Right lobe of liver (tissue), 6 donors: ENCODE measurements at regions not wholly inside any gene's neighbourhood (a gene's known extent, or its start where the extent isn't known, plus 50 kb on each side); places are given as distances from the start of the nearest gene placed in this dataset.

Experiments
- ATAC-seq, 4 donors: fragments of 200-7000 bp; cut with Tn5 transposase; one replicate each; pipeline ENCODE4 v1.9.1; 2020; ENCODE audit warnings: mild to moderate bottlenecking in 4 of 4, moderate library complexity in 4 of 4
- DNase-seq, 3 donors: peaks; one replicate each; pipeline ENCODE4 v3.0.0-alpha.2; 2020
- H3K27ac ChIP-seq, 3 donors: fragments of 200-600 bp; one replicate each; pipeline ENCODE4 v1.8.0; 2022
- H3K27me3 ChIP-seq, 2 donors: fragments of 200-600 bp; one replicate each; pipeline ENCODE4 v1.8.0; 2022
- H3K36me3 ChIP-seq, 4 donors: fragments of 200-600 bp; sonication (generic) in 1 of 4; one replicate each; pipeline versions ENCODE4 v1.5.1 to v1.8.0; 2017 to 2022; ENCODE audit warnings: control low read depth in 1 of 4
- H3K4me1 ChIP-seq, 4 donors: fragments of 200-600 bp; sonication (generic) in 1 of 4; one replicate each; pipeline versions ENCODE4 v1.5.1 to v1.8.0; 2017 to 2022; ENCODE audit warnings: control low read depth in 1 of 4
- H3K4me3 ChIP-seq, 3 donors: fragments of 200-600 bp; one replicate each; pipeline ENCODE4 v1.8.0; 2022
- H3K9me3 ChIP-seq, 4 donors: fragments of 200-600 bp; sonication (generic) in 1 of 4; one replicate each; pipeline versions ENCODE4 v1.5.1 to v1.8.0; 2017 to 2022; ENCODE audit warnings: control low read depth in 1 of 4
- CTCF ChIP-seq, 4 donors: fragments of 200-600 bp in 3 of 4; fragments of 450-650 bp in 1 of 4; IDR thresholded peaks; one replicate each; pipeline versions ENCODE4 v1.5.1 to v1.8.0; 2016 to 2022; ENCODE audit warnings: antibody characterized with exemption in 4 of 4, mild to moderate bottlenecking in 2 of 4
- POLR2A ChIP-seq: fragments of 450-650 bp; IDR thresholded peaks from one replicate; pipeline ENCODE4 v1.6.1; 2017; ENCODE audit warnings: antibody characterized with exemption, mild to moderate bottlenecking
- WGBS: methylation state at CpG from one replicate; pipeline ENCODE4 v1.1.6; 2018; ENCODE audit warnings: low coverage, low lambda C conversion rate; ENCODE audit not compliant: insufficient coverage; ENCODE audit errors: missing lambda C conversion rate; 5-methylcytosine and 5-hydroxymethylcytosine counted together
- intact Hi-C, 2 donors: fragments of 100-400 bp; cut with DNase I; formaldehyde crosslinking; loops; one replicate each; pipeline versions ENCODE4 v1.11.2 to v1.14.1; 2022
- donor health status: DM: no; HTN: yes; CAD: no.
- donor health status: DM: no; HTN: no; CAD: no.
- donor health status: DM: no; HTN: no; CAD: no.
- donor health status: DM: no; HTN: yes; CAD: no.
- donor health status: DM: no; HTN: yes; CAD: no.

DNA sequence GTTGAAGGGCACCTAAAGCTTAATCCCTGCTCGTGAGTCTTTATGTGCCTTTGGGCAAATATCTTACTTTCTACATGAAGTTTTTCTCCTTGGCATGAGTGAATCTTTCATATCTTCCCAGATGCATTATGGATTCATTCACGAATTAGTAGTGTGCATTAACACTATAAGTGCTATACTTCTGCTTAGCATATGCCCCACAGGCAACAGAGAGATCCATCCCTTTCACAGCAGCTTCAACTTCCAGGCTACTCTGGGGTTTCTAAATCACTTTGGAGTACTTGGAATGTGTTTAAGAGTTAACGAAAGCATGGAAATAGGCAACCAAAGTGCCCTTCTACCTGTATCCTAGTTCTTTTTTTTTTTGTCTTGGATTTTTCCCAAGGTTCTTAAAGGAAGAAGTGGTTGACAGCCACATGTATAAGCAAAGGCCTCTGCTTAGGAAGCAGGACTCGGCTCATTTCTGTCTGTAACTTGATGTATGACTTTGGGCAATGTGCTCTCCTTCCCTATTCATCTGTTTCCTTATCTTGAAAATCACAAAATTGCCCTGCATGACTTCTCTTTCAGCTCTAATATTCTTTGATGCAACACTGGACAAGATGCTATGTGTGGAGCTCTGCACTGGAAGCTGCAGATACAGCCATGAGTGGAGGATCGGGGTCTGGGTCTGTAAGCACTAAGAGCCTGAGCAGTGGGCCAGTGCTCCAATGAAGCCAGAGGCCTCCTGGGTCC is 54.5 kb upstream of the ME3 start:
- Histone ChIP-seq H3K9me3 (no peaks in the 10 kb centered on the region), H3K27ac (no peak overlapping the region), H3K4me1 (no peaks in the 10 kb centered on the region), H3K27me3 (no peaks in the 10 kb centered on the region), H3K36me3 (no peaks in the 10 kb centered on the region), H3K4me3 (no peak overlapping the region)
- ATAC-seq, result no peak
- no peak for TF ChIP-seq POLR2A
- TF ChIP-seq CTCF (IDR thresholded peaks at IDR 0.05), result no peak
- intact Hi-C loops, result no loop called here
- WGBS, result 60% methylated on average over 5 of the region's 5 CpGs
- no peak for DNase-seq

DNA sequence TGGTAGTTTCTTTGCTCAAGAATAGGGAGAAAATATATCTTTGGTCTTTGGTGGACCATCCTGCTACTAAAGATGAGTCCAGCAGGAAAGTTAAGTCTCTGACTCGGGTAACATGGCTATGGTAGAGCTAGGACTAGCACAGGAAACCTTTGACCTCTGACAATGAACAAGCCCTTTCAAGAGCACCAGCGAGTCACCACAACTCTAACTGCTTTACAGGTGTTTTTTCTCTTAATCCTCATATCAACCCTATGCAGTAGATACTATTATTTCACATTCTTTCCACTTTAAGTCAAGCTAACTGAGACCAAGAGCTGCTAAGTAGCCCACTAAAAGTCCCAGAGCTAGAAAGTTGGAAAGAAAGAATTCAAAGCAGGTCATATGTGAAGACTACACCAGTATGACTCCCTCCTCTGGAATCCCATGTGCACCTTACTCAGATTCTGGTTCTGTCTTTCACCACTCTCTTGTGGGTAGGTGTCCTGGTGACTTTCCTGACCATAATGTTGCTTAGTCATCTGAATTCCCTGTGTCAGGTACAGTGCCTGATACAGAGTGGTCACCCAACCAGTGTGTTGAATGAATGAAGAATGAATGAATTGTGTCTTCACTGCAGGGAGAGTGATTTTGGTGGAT is 53.8 kb upstream of the ME3 start:
- H3K36me3 ChIP-seq, result no peaks in the 10 kb centered on the region
- no peaks in the 10 kb centered on the region for H3K27me3 ChIP-seq
- no peak overlapping the region for H3K4me3 ChIP-seq
- H3K4me1 ChIP-seq, result no peaks in the 10 kb centered on the region
- ATAC-seq (no peak), DNase-seq (no peak)
- H3K9me3 ChIP-seq, result no peaks in the 10 kb centered on the region
- no peak overlapping the region for H3K27ac ChIP-seq
- no peak for TF ChIP-seq POLR2A
- intact Hi-C loops, result no loop called here
- WGBS, result 95% methylated on average over 2 of the region's 2 CpGs

DNA sequence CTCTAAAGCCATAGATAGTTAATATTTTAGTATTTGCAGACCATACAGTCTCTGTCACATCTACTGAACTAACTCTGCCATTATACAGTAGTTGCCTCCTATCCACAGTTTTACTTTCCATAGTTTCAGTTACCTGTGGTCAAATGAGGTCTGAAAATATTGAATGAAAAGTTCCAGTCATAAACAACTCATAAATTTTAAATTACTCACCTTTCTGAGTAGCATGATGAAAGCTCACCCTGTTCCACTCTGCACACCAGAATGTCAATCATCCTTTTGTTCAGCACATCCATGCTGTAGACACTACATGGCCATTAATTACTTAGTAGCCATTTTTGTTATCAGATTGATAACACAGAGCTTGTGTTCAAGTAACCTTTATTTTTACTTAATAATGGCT is 51.7 kb upstream of the ME3 start:
- no peaks in the 10 kb centered on the region for H3K4me1 ChIP-seq
- H3K27me3 ChIP-seq, result no peaks in the 10 kb centered on the region
- DNase-seq (no peak), ATAC-seq (no peak)
- H3K9me3 ChIP-seq, result no peaks in the 10 kb centered on the region
- no peak overlapping the region for H3K27ac ChIP-seq
- intact Hi-C loops, result no loop called here
- TF ChIP-seq POLR2A (no peak), CTCF (IDR thresholded peaks at IDR 0.05) (no peak)
- no peaks in the 10 kb centered on the region for H3K36me3 ChIP-seq
- H3K4me3 ChIP-seq, result no peak overlapping the region

GRCh38 chr11:86723281-86723680 is 50.9 kb upstream of the ME3 start:
- DNase-seq, result no peak
- intact Hi-C loops, result no loop called here
- ATAC-seq, result no peak

More at GRCh38 chr11:86723281-86723680, 50.9 kb upstream of the ME3 start:
- no peaks in the 10 kb centered on the region for H3K36me3 ChIP-seq
- TF ChIP-seq CTCF (IDR thresholded peaks at IDR 0.05) (no peak), POLR2A (no peak)
- no peaks in the 10 kb centered on the region for H3K27me3 ChIP-seq
- no peak overlapping the region for H3K4me3 ChIP-seq
- H3K9me3 ChIP-seq, result no peaks in the 10 kb centered on the region
- H3K4me1 ChIP-seq, result no peaks in the 10 kb centered on the region
- WGBS, result 73% methylated on average over 1 of the region's 1 CpG
- no peak overlapping the region for H3K27ac ChIP-seq
